CD4-positive, CD25-positive, alpha-beta regulatory T cell (primary cell): ENCODE measurements at regions not wholly inside any gene's neighbourhood (a gene's known extent, or its start where the extent isn't known, plus 50 kb on each side); places are given as distances from the start of the nearest gene placed in this dataset.

Experiments used
- ATAC-seq, 2 donors: fragments of 150-1000 bp; cut with Tn5 transposase; one replicate each; pipeline ENCODE4 v1.10.0; 2021; ENCODE audit warnings: low read depth in 2 of 2, moderate number of reproducible peaks in 2 of 2, moderate library complexity in 1 of 2
- DNase-seq, 3 donors: peaks; one replicate each; pipeline versions ENCODE4 v3.0.0 to v3.0.0-alpha.2; 2012 to 2022; ENCODE audit warnings: mixed read lengths in 1 of 3
- H3K27ac ChIP-seq: one replicate; pipeline ENCODE4 v1.7.0; 2013; ENCODE audit warnings: mild to moderate bottlenecking, low read length; ENCODE audit not compliant: insufficient read depth, poor library complexity, severe bottlenecking
- H3K27me3 ChIP-seq: one replicate; pipeline ENCODE4 v1.7.0; 2013; ENCODE audit warnings: low read length; ENCODE audit not compliant: control insufficient read depth, insufficient read depth
- H3K36me3 ChIP-seq: one replicate; pipeline ENCODE4 v1.7.0; 2013; ENCODE audit warnings: mild to moderate bottlenecking, low read length, moderate library complexity; ENCODE audit not compliant: control insufficient read depth, insufficient read depth
- H3K4me1 ChIP-seq: 2 replicates; pipeline ENCODE4 v1.7.0; 2013; ENCODE audit warnings: mild to moderate bottlenecking, low read length; ENCODE audit not compliant: insufficient read depth, control insufficient read depth, poor library complexity, severe bottlenecking
- H3K4me3 ChIP-seq: one replicate; pipeline ENCODE4 v1.7.0; 2013; ENCODE audit warnings: low read depth, mild to moderate bottlenecking, low read length, moderate library complexity
- H3K9me3 ChIP-seq, 2 experiments: 1 replicate in 1 of 2; 2 replicates in 1 of 2; pipeline ENCODE4 v1.7.0; 2013; ENCODE audit warnings: low read length in 2 of 2, mild to moderate bottlenecking in 1 of 2, moderate library complexity in 1 of 2; ENCODE audit not compliant: control insufficient read depth in 2 of 2
- H3K27ac Mint-ChIP-seq, 3 donors: one replicate each; pipeline ENCODE4 v1.8.0; 2020 to 2022; ENCODE audit warnings: mild to moderate bottlenecking in 3 of 3, mixed read lengths in 3 of 3, moderate library complexity in 2 of 3
- H3K27me3 Mint-ChIP-seq: one replicate; pipeline ENCODE4 v1.8.0; 2022; ENCODE audit warnings: mild to moderate bottlenecking, mixed read lengths
- H3K36me3 Mint-ChIP-seq: one replicate; pipeline ENCODE4 v1.8.0; 2020; ENCODE audit warnings: mixed read lengths
- H3K4me1 Mint-ChIP-seq, 4 donors: one replicate each; pipeline ENCODE4 v1.8.0; 2020 to 2022; ENCODE audit warnings: mixed read lengths in 4 of 4, mild to moderate bottlenecking in 1 of 4
- H3K4me3 Mint-ChIP-seq, 4 donors: one replicate each; pipeline ENCODE4 v1.8.0; 2020 to 2022; ENCODE audit warnings: mild to moderate bottlenecking in 4 of 4, mixed read lengths in 4 of 4, moderate library complexity in 3 of 4
- H3K9me3 Mint-ChIP-seq, 7 donors: one replicate each; pipeline ENCODE4 v1.8.0; 2020 to 2022; ENCODE audit warnings: mixed read lengths in 7 of 7, mild to moderate bottlenecking in 3 of 7, moderate library complexity in 2 of 7

- no peaks in the 10 kb centered on the region for H3K36me3 ChIP-seq
- no peaks in the 10 kb centered on the region for H3K4me1 ChIP-seq
- Mint-ChIP-seq H3K4me1 (no peaks in the 10 kb centered on the region), H3K36me3 (no peaks in the 10 kb centered on the region), H3K9me3 (no peaks in the 10 kb centered on the region), H3K4me3 (peak overlapping the region in 1 of 4 donors; percentile 32), H3K27ac (no peak overlapping the region), H3K27me3 (peaks cover 8% of the 10 kb centered on the region)
- no peak overlapping the region for H3K4me3 ChIP-seq
- DNase-seq (no peak), ATAC-seq (no peak)
- H3K27me3 ChIP-seq: no peaks in the 10 kb centered on the region
- H3K9me3 ChIP-seq: no peaks in the 10 kb centered on the region
- H3K27ac ChIP-seq: no peak overlapping the region
Measured at GRCh38 chr1:22257290-22258275, 114.7 kb upstream of the WNT4 start.

- Mint-ChIP-seq H3K9me3 (no peaks in the 10 kb centered on the region), H3K27ac (no peak overlapping the region), H3K27me3 (peaks cover 6% of the 10 kb centered on the region), H3K4me1 (no peaks in the 10 kb centered on the region), H3K4me3 (no peak overlapping the region), H3K36me3 (no peaks in the 10 kb centered on the region)
- Histone ChIP-seq H3K4me1 (no peaks in the 10 kb centered on the region), H3K4me3 (no peak overlapping the region), H3K36me3 (no peaks in the 10 kb centered on the region), H3K27me3 (no peaks in the 10 kb centered on the region), H3K27ac (no peak overlapping the region), H3K9me3 (no peaks in the 10 kb centered on the region)
- no peak for ATAC-seq
- DNase-seq: no peak
Measured at GRCh38 chr1:22258698-22259097, 115.8 kb upstream of the WNT4 start.

DNA sequence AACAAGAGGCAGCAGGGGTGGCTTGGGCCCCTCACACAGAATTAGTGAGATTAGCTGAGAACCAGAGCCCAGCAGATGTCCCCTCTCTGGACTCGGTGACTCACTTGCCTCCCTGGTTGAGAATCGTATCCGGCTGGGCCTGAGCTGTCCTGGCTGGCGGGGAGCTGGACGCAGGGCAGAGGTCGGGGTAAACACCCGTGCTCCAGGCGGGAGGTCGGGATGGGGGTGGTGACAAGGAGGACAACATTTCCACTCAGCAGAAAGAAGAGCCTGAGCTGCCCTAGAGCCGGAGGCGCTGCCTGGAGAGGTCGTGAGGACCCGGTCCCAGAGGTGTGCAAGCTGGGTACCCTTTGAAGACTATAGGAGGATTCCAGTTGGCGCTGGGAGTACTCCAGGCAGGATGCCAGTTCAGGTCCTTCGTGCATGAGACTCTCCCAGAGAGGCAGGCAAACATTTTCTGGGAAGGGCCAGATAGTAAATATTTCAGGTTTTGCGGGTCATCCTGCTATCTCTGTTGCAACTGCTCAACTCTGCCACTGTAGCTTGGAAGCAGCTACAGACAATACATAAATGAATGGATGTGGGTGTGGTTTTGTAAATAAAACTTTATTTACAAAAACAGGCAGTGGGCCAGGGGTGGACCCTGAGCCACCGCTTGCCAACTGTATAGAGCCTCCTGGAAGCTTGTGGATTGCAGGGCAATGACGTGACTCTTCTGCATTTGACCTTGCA lies 116.8 kb upstream of the WNT4 start:
- Histone ChIP-seq H3K27me3 (no peaks in the 10 kb centered on the region), H3K4me1 (no peaks in the 10 kb centered on the region), H3K9me3 (no peaks in the 10 kb centered on the region), H3K4me3 (no peak overlapping the region), H3K36me3 (no peaks in the 10 kb centered on the region), H3K27ac (no peak overlapping the region)
- H3K36me3 Mint-ChIP-seq: no peaks in the 10 kb centered on the region
- DNase-seq (no peak), ATAC-seq (no peak)
- H3K9me3 Mint-ChIP-seq: no peaks in the 10 kb centered on the region
- H3K4me3 Mint-ChIP-seq: no peak overlapping the region
- no peak overlapping the region for H3K27ac Mint-ChIP-seq
- H3K4me1 Mint-ChIP-seq: no peaks in the 10 kb centered on the region
- H3K27me3 Mint-ChIP-seq: peaks cover 2% of the 10 kb centered on the region

- Histone ChIP-seq H3K4me1 (no peaks in the 10 kb centered on the region), H3K27me3 (no peaks in the 10 kb centered on the region), H3K4me3 (no peak overlapping the region), H3K9me3 (no peaks in the 10 kb centered on the region), H3K36me3 (no peaks in the 10 kb centered on the region), H3K27ac (no peak overlapping the region)
- no peak overlapping the region for H3K27ac Mint-ChIP-seq
- H3K36me3 Mint-ChIP-seq: no peaks in the 10 kb centered on the region
- no peak for ATAC-seq
- H3K4me3 Mint-ChIP-seq: no peak overlapping the region
- DNase-seq: no peak
- no peaks in the 10 kb centered on the region for H3K4me1 Mint-ChIP-seq
- H3K27me3 Mint-ChIP-seq: no peaks in the 10 kb centered on the region
- no peaks in the 10 kb centered on the region for H3K9me3 Mint-ChIP-seq
Measured at GRCh38 chr1:22260860-22261432, 118.0 kb upstream of the WNT4 start.

- no peaks in the 10 kb centered on the region for H3K9me3 Mint-ChIP-seq
- H3K27ac Mint-ChIP-seq: no peak overlapping the region
- H3K4me1 Mint-ChIP-seq: no peaks in the 10 kb centered on the region
- Histone ChIP-seq H3K4me1 (no peaks in the 10 kb centered on the region), H3K27ac (no peak overlapping the region), H3K4me3 (no peak overlapping the region), H3K27me3 (no peaks in the 10 kb centered on the region), H3K36me3 (no peaks in the 10 kb centered on the region), H3K9me3 (no peaks in the 10 kb centered on the region)
- H3K36me3 Mint-ChIP-seq: no peaks in the 10 kb centered on the region
- ATAC-seq (no peak), DNase-seq (no peak)
- H3K27me3 Mint-ChIP-seq: no peaks in the 10 kb centered on the region
- no peak overlapping the region for H3K4me3 Mint-ChIP-seq
Measured at GRCh38 chr1:22261580-22261979, 118.7 kb upstream of the WNT4 start.

DNA sequence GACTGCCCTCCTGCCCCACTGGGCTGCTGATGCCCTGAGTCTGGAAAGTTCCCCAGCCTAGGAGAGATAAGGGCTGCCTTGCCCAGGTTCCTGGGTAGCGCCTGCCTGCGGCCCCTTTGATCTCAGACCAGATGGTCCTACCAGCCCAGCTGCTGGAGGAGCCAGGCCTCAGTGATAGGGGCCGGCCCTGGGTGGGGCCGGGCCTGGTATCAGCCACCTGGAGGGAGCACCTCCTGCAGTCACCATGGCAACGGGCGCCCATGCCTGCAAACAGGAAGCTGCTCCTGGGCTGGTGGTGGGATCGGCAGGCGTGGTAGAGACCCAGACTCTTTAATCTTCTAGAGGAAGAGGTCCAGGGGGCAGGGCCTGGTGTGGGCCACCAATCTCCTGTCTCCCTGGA lies 119.7 kb upstream of the WNT4 start:
- H3K4me3 ChIP-seq: no peak overlapping the region
- H3K4me3 Mint-ChIP-seq: no peak overlapping the region
- no peaks in the 10 kb centered on the region for H3K27me3 Mint-ChIP-seq
- no peak overlapping the region for H3K27ac ChIP-seq
- no peaks in the 10 kb centered on the region for H3K27me3 ChIP-seq
- ATAC-seq (no peak), DNase-seq (peak in 1 of 3 donors; percentile 8)
- H3K27ac Mint-ChIP-seq: no peak overlapping the region
- H3K9me3 Mint-ChIP-seq: no peaks in the 10 kb centered on the region
- no peaks in the 10 kb centered on the region for H3K4me1 ChIP-seq
- H3K4me1 Mint-ChIP-seq: no peaks in the 10 kb centered on the region
- H3K9me3 ChIP-seq: no peaks in the 10 kb centered on the region
- no peaks in the 10 kb centered on the region for H3K36me3 Mint-ChIP-seq
- H3K36me3 ChIP-seq: no peaks in the 10 kb centered on the region

- no peak overlapping the region for H3K27ac ChIP-seq
- peaks cover 0 to 1% (median 0%) of the 10 kb centered on the region in 7 donors for H3K9me3 Mint-ChIP-seq
- H3K27me3 Mint-ChIP-seq: no peaks in the 10 kb centered on the region
- H3K36me3 ChIP-seq: no peaks in the 10 kb centered on the region
- H3K9me3 ChIP-seq: no peaks in the 10 kb centered on the region
- DNase-seq (no peak), ATAC-seq (no peak)
- no peaks in the 10 kb centered on the region for H3K4me1 ChIP-seq
- no peaks in the 10 kb centered on the region for H3K27me3 ChIP-seq
- H3K4me3 ChIP-seq: no peak overlapping the region
- no peaks in the 10 kb centered on the region for H3K4me1 Mint-ChIP-seq
- no peaks in the 10 kb centered on the region for H3K36me3 Mint-ChIP-seq
- no peak overlapping the region for H3K27ac Mint-ChIP-seq
- no peak overlapping the region for H3K4me3 Mint-ChIP-seq
Measured at GRCh38 chr1:22263359-22263758, 120.5 kb upstream of the WNT4 start.
